HFFc6 (cell line): ENCODE measurements at regions not wholly inside any gene's neighbourhood (a gene's known extent, or its start where the extent isn't known, plus 50 kb on each side); places are given as distances from the start of the nearest gene placed in this dataset.

Source experiments
- DNase-seq: peaks from one replicate; pipeline ENCODE4 v3.0.0-alpha.2; 2018
- H3K27ac Mint-ChIP-seq: 2 replicates; pipeline ENCODE4 v1.8.0; 2020; ENCODE audit warnings: mild to moderate bottlenecking, mixed read lengths
- H3K27me3 Mint-ChIP-seq: 2 replicates; pipeline ENCODE4 v1.8.0; 2021; ENCODE audit warnings: mild to moderate bottlenecking, moderate library complexity, mixed read lengths; ENCODE audit not compliant: insufficient read depth
- H3K36me3 Mint-ChIP-seq: 2 replicates; pipeline ENCODE4 v1.8.0; 2021; ENCODE audit warnings: low read depth, mixed read lengths
- H3K4me1 Mint-ChIP-seq: 2 replicates; pipeline ENCODE4 v1.8.0; 2020; ENCODE audit warnings: low read depth, mixed read lengths
- H3K4me3 Mint-ChIP-seq: 2 replicates; pipeline ENCODE4 v1.8.0; 2020; ENCODE audit warnings: mild to moderate bottlenecking, moderate library complexity, mixed read lengths
- H3K9me3 Mint-ChIP-seq: 2 replicates; pipeline ENCODE4 v1.8.0; 2020; ENCODE audit warnings: mild to moderate bottlenecking, mixed read lengths
- TF ChIP-seq, protein P1 (sequence below): fragments of 200-600 bp; sonication (generic); IDR thresholded peaks from 2 replicates; pipeline ENCODE4 v1.5.0; 2021; ENCODE audit warnings: antibody characterized with exemption, mild to moderate bottlenecking

GRCh38 chr10:61059636-61060035, 115.7 kb upstream of the RHOBTB1 start:
- Mint-ChIP-seq H3K4me1 (no peaks in the 10 kb centered on the region), H3K36me3 (no peaks in the 10 kb centered on the region), H3K27me3 (no peaks in the 10 kb centered on the region; the same call in none of the 2 replicates), H3K27ac (no peak overlapping the region), H3K9me3 (no peaks in the 10 kb centered on the region), H3K4me3 (no peak overlapping the region)
- TF ChIP-seq, protein P1, sequence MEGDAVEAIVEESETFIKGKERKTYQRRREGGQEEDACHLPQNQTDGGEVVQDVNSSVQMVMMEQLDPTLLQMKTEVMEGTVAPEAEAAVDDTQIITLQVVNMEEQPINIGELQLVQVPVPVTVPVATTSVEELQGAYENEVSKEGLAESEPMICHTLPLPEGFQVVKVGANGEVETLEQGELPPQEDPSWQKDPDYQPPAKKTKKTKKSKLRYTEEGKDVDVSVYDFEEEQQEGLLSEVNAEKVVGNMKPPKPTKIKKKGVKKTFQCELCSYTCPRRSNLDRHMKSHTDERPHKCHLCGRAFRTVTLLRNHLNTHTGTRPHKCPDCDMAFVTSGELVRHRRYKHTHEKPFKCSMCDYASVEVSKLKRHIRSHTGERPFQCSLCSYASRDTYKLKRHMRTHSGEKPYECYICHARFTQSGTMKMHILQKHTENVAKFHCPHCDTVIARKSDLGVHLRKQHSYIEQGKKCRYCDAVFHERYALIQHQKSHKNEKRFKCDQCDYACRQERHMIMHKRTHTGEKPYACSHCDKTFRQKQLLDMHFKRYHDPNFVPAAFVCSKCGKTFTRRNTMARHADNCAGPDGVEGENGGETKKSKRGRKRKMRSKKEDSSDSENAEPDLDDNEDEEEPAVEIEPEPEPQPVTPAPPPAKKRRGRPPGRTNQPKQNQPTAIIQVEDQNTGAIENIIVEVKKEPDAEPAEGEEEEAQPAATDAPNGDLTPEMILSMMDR = no peak; the same call in 1 of the 2 replicates
- DNase-seq = no peak

DNA sequence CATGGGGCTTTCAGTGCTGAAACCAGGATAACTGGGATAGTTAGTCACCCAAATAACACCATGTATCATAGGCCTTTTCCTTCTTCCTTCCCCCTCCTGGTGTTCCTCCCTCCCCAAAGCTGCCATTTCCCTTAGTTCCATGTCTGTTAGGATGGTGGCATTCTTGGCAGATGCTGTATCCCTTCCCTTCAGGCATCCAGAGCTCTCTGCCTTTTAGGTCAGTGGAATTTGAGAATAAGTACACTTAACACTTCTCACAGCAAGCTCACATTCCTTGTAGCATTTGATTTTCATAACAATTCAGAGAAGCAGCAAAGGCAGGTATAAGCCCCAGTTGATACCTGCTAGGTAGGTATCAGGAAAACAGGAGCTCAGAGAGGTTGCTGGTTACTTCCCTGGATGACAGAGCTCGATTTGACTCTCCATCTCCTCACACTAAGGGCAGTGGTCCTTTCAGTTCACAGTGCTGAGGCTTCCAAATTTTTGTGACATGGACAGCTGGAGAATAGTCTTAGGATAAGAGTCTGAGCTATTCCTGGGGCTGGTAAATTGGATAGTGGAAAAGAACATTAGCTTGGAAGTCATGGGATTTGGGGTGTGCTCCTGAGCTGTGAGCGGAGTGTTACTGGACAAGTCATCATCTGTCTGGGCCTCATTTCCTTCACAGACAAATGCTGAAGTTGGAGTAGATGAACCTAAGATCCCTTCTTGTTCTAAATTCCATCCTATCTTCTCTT, 108.7 kb upstream of the RHOBTB1 start:
- TF ChIP-seq, protein P1 = no peak
- no peaks in the 10 kb centered on the region for H3K9me3 Mint-ChIP-seq
- no peak overlapping the region for H3K27ac Mint-ChIP-seq
- H3K36me3 Mint-ChIP-seq = no peaks in the 10 kb centered on the region
- no peaks in the 10 kb centered on the region for H3K4me1 Mint-ChIP-seq
- DNase-seq = no peak
- H3K27me3 Mint-ChIP-seq = 0 out of 2 replicates have a peak, but pooled peaks cover 1% of the 10 kb centered on the region
- H3K4me3 Mint-ChIP-seq = no peak overlapping the region

DNA sequence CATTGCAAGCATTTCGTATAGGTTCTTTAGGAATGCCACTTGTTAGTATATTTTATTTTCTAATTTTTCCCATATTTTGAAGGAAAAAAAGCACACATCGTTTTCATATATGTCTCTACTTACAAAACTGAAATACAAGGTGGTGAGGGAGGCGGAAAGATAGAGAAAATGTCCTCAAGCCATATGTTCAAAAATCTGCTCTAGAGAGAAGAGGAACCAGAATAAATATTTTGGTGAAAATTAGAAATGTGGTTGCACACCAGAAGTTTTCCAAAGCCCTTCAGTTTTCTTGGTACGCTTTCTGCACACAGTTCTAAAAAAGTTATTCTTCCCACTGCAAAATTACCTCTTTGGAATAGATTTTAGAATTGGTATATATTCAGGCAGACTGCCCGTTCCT, 107.4 kb upstream of the RHOBTB1 start:
- DNase-seq = no peak
- Mint-ChIP-seq H3K4me1 (no peaks in the 10 kb centered on the region), H3K36me3 (no peaks in the 10 kb centered on the region), H3K27ac (no peak overlapping the region), H3K27me3 (peaks cover 7% of the 10 kb centered on the region), H3K4me3 (no peak overlapping the region), H3K9me3 (no peaks in the 10 kb centered on the region)
- TF ChIP-seq, protein P1 = no peak

- no peaks in the 10 kb centered on the region for H3K9me3 Mint-ChIP-seq
- TF ChIP-seq, protein P1 = no peak
- no peaks in the 10 kb centered on the region for H3K36me3 Mint-ChIP-seq
- no peak overlapping the region for H3K4me3 Mint-ChIP-seq
- no peak overlapping the region for H3K27ac Mint-ChIP-seq
- H3K27me3 Mint-ChIP-seq = peaks cover 14% of the 10 kb centered on the region
- H3K4me1 Mint-ChIP-seq = no peaks in the 10 kb centered on the region
- DNase-seq = no peak
These were observed 106.2 kb upstream of the RHOBTB1 start for GRCh38 chr10:61050120-61050745.

DNA sequence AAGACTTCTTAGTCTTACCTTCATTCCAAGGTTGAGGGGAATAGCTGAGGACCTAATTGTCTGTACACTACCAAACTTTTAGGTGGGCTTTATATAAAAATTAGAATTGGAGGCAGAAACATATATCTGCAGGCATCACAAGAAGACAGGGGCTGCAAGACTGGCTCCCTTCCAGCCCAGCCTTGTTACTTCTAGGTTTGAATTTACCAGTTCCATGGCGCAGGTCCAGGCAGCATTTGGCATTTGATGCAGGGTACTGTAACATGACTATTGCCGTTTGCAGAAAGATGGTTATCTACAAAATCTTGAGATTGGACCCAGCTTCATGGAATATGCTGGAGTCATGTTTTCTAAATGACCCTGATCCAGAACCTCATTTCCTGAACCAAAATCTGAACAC, 105.4 kb upstream of the RHOBTB1 start:
- TF ChIP-seq, protein P1 = no peak
- Mint-ChIP-seq H3K9me3 (no peaks in the 10 kb centered on the region), H3K27me3 (peaks cover 16% of the 10 kb centered on the region), H3K4me3 (no peak overlapping the region), H3K4me1 (no peaks in the 10 kb centered on the region), H3K36me3 (no peaks in the 10 kb centered on the region), H3K27ac (no peak overlapping the region)
- DNase-seq = no peak
